IPS DF 6.9 (cell line): ENCODE measurements at regions not wholly inside any gene's neighbourhood (a gene's known extent, or its start where the extent isn't known, plus 50 kb on each side); places are given as distances from the start of the nearest gene placed in this dataset.

Experiments
- DNase-seq: peaks from one replicate; pipeline ENCODE4 v3.0.0-alpha.2; 2013; ENCODE audit warnings: low read depth, low spot score
- H3K27ac ChIP-seq: one replicate; pipeline ENCODE4 v1.5.1; 2013; ENCODE audit warnings: low read length, control low read depth
- H3K27me3 ChIP-seq: 2 replicates; pipeline ENCODE4 v1.6.1; 2013; ENCODE audit warnings: mild to moderate bottlenecking, low read length; ENCODE audit not compliant: control insufficient read depth, insufficient read depth
- H3K36me3 ChIP-seq: 2 replicates; pipeline ENCODE4 v1.6.1; 2013; ENCODE audit warnings: low read length; ENCODE audit not compliant: control insufficient read depth, insufficient read depth
- H3K4me1 ChIP-seq: 2 replicates; pipeline ENCODE4 v1.6.1; 2013; ENCODE audit warnings: low read length; ENCODE audit not compliant: control insufficient read depth, insufficient read depth
- H3K4me3 ChIP-seq: 2 replicates; pipeline ENCODE4 v1.5.1; 2013; ENCODE audit warnings: mild to moderate bottlenecking, low read length
- H3K9me3 ChIP-seq: 2 replicates; pipeline ENCODE4 v1.6.1; 2013; ENCODE audit warnings: low read length, inconsistent platforms; ENCODE audit not compliant: control insufficient read depth, insufficient read depth
- WGBS: extraction: QIAGEN DNeasy Blood & Tissue Kit; methylation state at CpG from one replicate; pipeline ENCODE4 v1.1.7; 2013; ENCODE audit warnings: mixed read lengths, missing lambda C conversion rate; ENCODE audit not compliant: insufficient read length, insufficient coverage; 5-methylcytosine and 5-hydroxymethylcytosine counted together

DNA sequence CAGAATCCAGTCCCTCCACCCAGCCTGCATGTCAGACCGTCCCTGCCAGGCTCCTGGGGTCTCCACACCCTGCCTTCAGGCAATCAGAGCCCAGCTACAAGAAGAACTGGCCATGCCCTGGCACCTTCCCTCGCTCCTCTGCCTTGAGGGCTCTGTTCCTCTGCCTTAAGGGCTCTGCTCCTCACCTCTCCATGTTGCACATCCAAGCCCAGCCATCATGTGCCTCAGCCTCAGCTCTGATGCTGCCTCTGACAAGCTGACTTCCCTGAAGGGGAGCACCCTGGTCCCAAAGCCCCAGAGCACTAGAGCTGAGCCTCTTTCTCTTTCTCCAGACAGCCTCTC, 50.3 kb upstream of the ANTXRL start:
- Histone ChIP-seq H3K4me1 (no peaks in the 10 kb centered on the region), H3K36me3 (no peaks in the 10 kb centered on the region), H3K4me3 (no peak overlapping the region), H3K27ac (no peak overlapping the region), H3K27me3 (no peaks in the 10 kb centered on the region), H3K9me3 (no peaks in the 10 kb centered on the region)
- WGBS: no CpG with 5 or more reads among the region's 2 CpGs
- no peak for DNase-seq

DNA sequence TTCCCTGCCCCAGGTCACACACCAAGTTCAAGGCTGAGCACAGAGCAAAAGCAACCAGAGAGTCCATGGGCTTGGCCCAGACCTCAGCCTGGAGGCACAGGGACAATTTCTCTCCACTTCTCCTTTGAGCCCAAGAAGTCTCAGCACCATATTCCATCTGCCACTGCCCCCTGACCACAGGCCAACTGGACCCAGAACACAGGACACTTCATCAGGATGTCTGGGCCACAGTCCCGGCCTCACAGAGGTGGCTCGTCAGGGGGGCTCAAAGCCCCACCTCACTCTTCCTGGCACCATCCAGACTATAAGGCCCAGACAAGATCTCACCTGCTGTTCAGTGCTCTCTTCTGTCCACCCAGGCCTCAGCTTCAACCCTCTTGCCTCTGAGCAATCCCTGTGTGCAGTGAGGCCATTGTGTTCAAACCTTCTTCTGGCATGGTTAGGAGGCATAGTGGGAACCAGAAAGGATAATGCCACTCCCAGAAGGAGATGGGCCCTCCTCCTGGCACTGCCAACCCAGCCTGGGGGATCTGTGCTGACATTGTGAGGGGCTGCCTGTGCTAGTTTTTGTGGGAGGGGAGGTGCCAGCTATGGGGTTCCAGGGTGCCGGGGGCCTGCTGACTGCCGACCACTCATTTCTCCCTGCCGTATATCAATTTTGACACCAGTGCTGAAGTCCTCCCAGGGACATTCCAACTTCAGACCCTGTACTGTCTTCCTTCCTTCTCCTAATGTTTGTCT, 49.7 kb upstream of the ANTXRL start:
- H3K36me3 ChIP-seq: no peaks in the 10 kb centered on the region
- WGBS: no CpG with 5 or more reads among the region's 5 CpGs
- no peak overlapping the region for H3K27ac ChIP-seq
- no peaks in the 10 kb centered on the region for H3K27me3 ChIP-seq
- H3K4me1 ChIP-seq: no peaks in the 10 kb centered on the region
- H3K9me3 ChIP-seq: no peaks in the 10 kb centered on the region
- DNase-seq: no peak
- no peak overlapping the region for H3K4me3 ChIP-seq
